Urothelium cell line (cell line): ENCODE measurements at regions not wholly inside any gene's neighbourhood (a gene's known extent, or its start where the extent isn't known, plus 50 kb on each side); places are given as distances from the start of the nearest gene placed in this dataset.
"Not testable (repeated sequence)": the region's sequence is repeated elsewhere in the genome, so short reads cannot be mapped to it uniquely, and the experiment has no call there.

ENCODE experiments used
- DNase-seq: peaks from one replicate; pipeline ENCODE4 v3.0.0; 2011; ENCODE audit warnings: low spot score, mixed read lengths
- FAIRE-seq: peaks from 2 replicates; lab custom pipeline; 2011; peaks lifted over from hg19 to GRCh38; lab: Jason Lieb, UNC

DNA sequence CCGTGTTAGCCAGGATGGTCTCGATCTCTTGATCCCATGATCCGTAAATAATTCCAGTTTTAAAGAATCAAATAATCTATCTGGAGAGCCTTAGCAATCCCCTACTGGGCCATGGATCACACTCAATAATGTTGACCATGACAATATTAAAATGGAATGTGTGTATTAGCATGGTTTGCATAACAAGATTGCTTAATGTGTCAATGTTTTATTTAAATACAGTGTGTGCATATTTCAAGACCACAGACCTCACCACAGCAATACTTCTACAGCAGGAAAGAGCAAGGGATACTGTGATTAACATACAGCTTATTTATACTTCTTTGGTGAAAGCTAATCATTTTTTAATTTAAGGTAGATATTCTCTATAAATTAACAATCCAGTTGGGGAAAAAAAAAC is 470.4 kb downstream of the TFAP2B start:
- FAIRE-seq (no peak), DNase-seq (no peak)

GRCh38 chr6:51292659-51293058 is 474.0 kb downstream of the TFAP2B start:
- DNase-seq (peak; percentile 57), FAIRE-seq (no peak)

- FAIRE-seq, result no peak
- no peak for DNase-seq
Measured at GRCh38 chr6:51299621-51300380, 481.1 kb downstream of the TFAP2B start.

DNA sequence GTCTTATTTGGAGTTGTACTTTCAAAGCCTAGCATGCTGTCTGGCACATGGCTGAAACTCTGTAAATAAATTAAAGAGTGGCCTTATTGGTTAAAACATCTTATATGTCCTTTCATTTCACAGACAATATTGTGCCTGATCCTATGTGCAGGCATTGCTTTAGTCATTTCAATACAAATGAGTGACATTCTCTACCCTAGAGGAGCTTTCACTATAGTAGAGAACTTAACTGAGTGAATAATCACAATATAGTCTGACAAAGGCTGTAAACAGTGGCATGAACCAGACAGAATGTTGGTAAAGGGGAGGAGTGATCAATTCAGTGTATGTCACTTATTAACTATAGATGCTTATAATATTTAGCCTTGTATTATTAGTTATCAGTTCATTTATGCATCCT is 481.8 kb downstream of the TFAP2B start:
- DNase-seq (no peak), FAIRE-seq (no peak)

DNA sequence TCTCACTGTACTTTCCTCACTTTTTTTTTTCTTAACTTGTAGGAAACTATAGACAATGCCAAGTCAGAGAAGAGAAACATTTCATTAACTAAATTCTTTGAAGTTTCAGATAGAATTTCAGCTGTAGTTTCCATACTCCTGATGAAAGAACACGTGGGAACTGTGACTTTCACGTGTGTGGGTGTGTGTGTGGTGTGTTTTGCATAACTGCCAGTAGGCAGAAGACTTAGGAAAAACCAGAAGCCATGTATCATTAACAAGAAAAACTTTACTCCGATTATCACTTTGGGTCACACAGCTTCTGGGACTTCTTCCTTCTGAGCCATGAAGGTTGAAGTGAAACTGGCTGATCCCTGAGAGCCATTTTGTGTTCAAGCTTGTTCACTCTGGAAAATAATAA is 483.3 kb downstream of the TFAP2B start:
- no peak for FAIRE-seq

GRCh38 chr6:51302431-51302830 is 483.8 kb downstream of the TFAP2B start:
- DNase-seq (no peak), FAIRE-seq (no peak)

More for the DNA sequence above, 483.3 kb downstream of the TFAP2B start:
- DNase-seq, result no peak

- no peak for DNase-seq
- no peak for FAIRE-seq
Measured at GRCh38 chr6:51303338-51303737, 484.7 kb downstream of the TFAP2B start.

DNA sequence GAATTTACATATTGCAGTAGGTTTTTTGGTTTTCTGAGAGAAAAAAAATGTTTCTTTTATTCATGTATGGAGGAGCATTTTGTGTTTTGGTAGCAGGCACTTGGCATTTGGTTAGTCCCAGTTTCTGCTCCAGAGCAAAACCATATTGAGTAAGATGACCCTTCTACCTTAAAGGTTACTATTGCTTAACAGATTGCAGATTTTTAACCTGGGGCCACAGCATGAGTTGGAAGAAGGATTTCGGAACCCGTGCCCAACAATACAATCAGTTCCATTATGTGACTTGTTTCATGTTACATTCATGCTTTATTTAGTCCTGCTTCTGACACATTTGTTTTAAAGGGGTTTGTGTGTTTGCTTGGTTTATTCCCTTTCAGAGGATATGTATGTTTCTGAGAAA is 496.3 kb downstream of the TFAP2B start:
- FAIRE-seq (no peak), DNase-seq (no peak)

DNA sequence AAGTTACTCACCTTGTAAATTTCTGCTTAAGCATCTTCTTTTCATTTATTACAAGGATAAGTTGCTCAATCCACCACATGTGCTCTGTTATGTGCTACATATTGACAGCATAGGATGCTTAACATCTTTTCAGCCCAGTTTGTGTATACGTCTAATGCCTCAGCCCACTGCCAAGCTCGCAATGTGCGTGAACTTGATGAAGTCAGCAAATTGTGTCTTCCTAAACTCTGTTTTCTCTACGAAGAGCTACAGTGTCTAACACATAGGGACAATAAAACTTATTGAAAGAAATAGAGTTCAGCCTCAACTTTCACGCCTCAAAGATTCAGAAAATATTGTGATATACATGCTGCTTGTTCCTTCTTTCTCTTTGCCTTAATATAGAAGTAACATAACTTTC is 500.0 kb downstream of the TFAP2B start:
- no peak for FAIRE-seq
- no peak for DNase-seq

DNA sequence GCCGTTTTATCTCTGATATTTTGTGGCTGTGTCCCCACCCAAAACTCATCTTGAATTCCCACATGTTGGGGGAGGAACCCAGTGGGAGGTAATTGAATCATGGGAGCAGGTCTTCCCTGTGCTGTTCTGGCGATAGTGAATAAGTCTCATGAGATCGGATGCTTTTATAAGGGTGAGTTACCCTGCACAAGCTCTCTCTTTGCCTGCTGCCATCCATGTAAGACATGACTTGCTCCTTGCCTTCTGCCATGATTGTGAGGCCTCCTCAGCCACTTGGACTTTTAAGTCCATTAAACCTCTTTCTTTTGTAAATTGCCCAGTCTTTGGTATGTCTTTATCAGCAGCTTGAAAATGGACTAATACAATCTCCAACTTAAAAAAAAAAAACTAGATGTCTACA is 502.8 kb downstream of the TFAP2B start:
- DNase-seq, FAIRE-seq: not testable (repeated sequence)

- FAIRE-seq (no peak), DNase-seq (no peak)
Measured at GRCh38 chr6:51322505-51322904, 503.8 kb downstream of the TFAP2B start.

GRCh38 chr6:51323056-51323455 is 504.4 kb downstream of the TFAP2B start:
- no peak for DNase-seq
- FAIRE-seq, result no peak

GRCh38 chr6:51330971-51331370 is 512.3 kb downstream of the TFAP2B start:
- no peak for FAIRE-seq
- DNase-seq, result no peak

- DNase-seq (no peak), FAIRE-seq (no peak)
Measured at GRCh38 chr6:51335543-51335942, 516.9 kb downstream of the TFAP2B start.

DNA sequence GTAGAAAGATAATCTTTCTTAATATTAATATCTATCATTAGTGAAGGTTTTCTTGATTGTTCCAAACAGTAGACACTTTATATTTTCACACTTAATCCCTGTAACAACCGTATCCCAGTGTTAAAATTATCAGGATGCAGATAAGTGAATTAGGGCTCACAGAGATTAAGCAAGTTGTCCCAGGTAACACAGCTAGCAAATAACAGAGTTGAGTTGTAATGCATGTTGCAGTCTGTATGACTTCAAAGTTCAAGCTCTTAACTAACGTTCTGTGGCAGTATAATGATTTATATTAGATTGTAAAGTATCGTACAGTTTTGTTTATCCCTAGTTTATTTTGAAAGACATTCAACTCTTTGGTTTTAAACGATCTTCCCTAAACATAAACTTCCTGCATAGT is 517.5 kb downstream of the TFAP2B start:
- no peak for DNase-seq
- no peak for FAIRE-seq

DNA sequence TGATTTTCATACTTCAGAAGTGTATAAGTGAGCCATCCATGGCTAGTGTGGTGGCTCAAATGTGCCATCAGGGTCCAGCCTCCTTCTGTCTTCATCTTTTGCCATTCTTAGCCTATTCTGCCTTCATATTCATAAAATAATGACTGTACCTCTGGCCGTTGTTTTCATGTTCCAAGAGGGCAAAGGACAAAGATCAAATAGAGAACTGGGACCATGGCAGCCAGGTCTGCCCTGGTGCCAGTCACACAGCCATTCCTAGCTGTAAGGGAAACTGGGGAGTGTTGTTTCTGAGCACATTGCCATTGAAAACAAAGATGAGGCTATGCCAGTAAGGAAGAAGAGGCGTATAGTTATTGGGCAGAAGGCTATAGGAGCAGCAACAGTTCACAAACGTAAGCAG is 518.6 kb downstream of the TFAP2B start:
- DNase-seq, result no peak
- no peak for FAIRE-seq

DNA sequence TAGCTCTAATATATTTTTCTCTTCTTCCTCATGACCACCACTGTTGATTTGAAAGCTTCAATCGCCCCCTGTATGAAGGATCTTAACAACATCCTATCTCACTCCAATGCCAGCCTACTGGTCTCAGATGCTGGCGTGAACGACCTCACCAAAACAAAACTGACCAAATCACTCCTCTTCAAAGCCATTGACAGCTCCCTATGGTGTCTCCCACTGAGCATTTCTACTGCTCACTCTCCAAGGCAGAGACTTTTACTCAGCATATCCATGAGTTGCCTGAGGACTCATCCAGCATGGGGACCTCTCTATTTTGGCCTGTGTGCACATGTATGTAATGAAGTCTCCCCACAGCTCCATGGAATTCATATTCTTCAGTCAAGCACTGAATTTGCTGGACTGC is 520.4 kb downstream of the TFAP2B start:
- DNase-seq, result no peak
- FAIRE-seq, result no peak

DNA sequence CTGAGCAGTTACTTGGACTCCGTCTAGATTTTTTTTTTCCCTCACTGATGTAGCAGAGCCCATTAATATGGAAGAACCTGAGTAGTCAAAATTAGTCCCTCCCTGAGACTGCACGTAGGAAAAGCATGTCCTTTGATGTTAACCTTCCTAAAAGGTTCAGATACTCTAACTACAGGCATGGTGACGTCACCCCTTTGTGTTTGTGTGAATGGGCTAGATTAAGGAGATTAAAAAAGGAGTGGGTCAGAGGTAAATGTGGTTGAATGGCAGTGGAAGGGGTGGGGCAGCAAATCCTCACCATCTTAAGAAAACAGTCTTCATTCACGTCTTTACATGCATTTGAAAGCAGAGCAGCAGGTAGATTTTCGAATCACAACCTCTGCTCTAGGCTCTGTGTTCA is 521.1 kb downstream of the TFAP2B start:
- FAIRE-seq (no peak), DNase-seq (no peak)

DNA sequence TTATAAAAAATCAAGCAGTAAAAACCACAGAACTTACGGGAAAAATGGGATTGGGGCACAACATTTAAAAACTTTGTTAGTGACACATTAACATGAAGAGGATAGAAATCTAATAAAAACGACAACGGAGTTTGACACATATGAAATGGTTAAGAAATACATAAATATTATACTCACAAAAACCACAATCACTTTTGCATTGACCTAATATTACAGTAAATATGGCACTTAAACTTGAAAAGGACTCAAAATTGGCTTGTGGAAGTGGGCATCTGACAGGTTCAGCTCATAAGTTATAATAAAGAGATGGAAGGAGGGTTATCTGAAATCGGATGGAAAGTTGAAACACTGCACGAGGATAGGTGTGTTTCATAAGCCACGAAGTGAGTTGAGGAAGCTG is 523.7 kb downstream of the TFAP2B start:
- DNase-seq (no peak), FAIRE-seq (no peak)

GRCh38 chr6:51349857-51350256 is 531.2 kb downstream of the TFAP2B start:
- DNase-seq (peak; percentile 23), FAIRE-seq (no peak)

- no peak for FAIRE-seq
Measured at GRCh38 chr6:51350308-51350904, 531.7 kb downstream of the TFAP2B start.

GRCh38 chr6:51352506-51353029 is 533.9 kb downstream of the TFAP2B start:
- no peak for DNase-seq
- no peak for FAIRE-seq

More at GRCh38 chr6:51350308-51350904, 531.7 kb downstream of the TFAP2B start:
- no peak for DNase-seq
